22Rv1 (cell line): ENCODE measurements at regions not wholly inside any gene's neighbourhood (a gene's known extent, or its start where the extent isn't known, plus 50 kb on each side); places are given as distances from the start of the nearest gene placed in this dataset.

ENCODE experiments used
- ZFX ChIP-seq: fragments of 450-650 bp; IDR thresholded peaks from 2 replicates; pipeline ENCODE4 v1.6.1; 2017; ENCODE audit warnings: antibody characterized with exemption, borderline replicate concordance
- TF ChIP-seq, protein P1 (sequence below): fragments of 450-650 bp; IDR thresholded peaks from 2 replicates; pipeline ENCODE4 v1.5.1; 2017; ENCODE audit warnings: mild to moderate bottlenecking

DNA sequence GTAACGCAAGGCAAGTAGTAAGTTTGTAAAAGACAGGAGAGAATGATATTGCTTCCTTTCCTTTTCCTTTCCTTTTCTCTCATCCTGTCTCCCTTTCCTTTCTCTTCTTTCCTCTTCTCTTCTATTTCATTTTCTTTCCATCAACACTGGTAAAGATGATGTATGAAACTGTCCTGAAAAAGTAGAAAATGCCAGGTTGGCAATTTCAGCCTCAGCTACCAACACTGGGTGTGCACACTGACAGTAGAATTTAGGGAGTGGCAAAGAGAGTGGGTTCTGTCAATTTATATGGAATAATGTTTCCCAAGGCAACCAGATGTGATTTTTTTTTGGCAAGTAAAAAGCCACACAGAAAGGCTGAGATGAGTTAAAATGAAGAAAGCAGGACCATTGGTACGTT is 155.7 kb upstream of the ZRANB2 start:
- TF ChIP-seq, protein P1, sequence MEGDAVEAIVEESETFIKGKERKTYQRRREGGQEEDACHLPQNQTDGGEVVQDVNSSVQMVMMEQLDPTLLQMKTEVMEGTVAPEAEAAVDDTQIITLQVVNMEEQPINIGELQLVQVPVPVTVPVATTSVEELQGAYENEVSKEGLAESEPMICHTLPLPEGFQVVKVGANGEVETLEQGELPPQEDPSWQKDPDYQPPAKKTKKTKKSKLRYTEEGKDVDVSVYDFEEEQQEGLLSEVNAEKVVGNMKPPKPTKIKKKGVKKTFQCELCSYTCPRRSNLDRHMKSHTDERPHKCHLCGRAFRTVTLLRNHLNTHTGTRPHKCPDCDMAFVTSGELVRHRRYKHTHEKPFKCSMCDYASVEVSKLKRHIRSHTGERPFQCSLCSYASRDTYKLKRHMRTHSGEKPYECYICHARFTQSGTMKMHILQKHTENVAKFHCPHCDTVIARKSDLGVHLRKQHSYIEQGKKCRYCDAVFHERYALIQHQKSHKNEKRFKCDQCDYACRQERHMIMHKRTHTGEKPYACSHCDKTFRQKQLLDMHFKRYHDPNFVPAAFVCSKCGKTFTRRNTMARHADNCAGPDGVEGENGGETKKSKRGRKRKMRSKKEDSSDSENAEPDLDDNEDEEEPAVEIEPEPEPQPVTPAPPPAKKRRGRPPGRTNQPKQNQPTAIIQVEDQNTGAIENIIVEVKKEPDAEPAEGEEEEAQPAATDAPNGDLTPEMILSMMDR, result no peak
- no peak for TF ChIP-seq ZFX
